Body of pancreas (tissue), 4 donors: ENCODE measurements at regions not wholly inside any gene's neighbourhood (a gene's known extent, or its start where the extent isn't known, plus 50 kb on each side); places are given as distances from the start of the nearest gene placed in this dataset.
"Not testable (repeated sequence)": the region's sequence is repeated elsewhere in the genome, so short reads cannot be mapped to it uniquely, and the experiment has no call there.

ENCODE experiments used
- ATAC-seq: fragments of 150-250 bp; one replicate; pipeline ENCODE4 v1.9.1; 2016
- DNase-seq, 4 donors: peaks; one replicate each; pipeline ENCODE4 v3.0.0-alpha.2; 2019
- H3K27ac ChIP-seq, 4 donors: fragments of 200-600 bp; sonication (generic); 1 replicate in 3 of 4; 2 replicates in 1 of 4; pipeline versions ENCODE4 v1.5.1 to v1.6.1; 2016 to 2019; ENCODE audit warnings: mild to moderate bottlenecking in 1 of 4, mixed read lengths in 1 of 4, moderate library complexity in 1 of 4
- H3K27me3 ChIP-seq, 2 donors: fragments of 200-600 bp; sonication (generic); one replicate each; pipeline ENCODE4 v1.6.0; 2016; ENCODE audit warnings: mild to moderate bottlenecking in 1 of 2
- H3K36me3 ChIP-seq, 2 donors: fragments of 200-600 bp; sonication (generic); replicated peaks in 1 of 2; 2 replicates each; pipeline ENCODE4 v1.5.1; 2016; ENCODE audit warnings: low read depth in 2 of 2; ENCODE audit not compliant: insufficient read depth in 1 of 2
- H3K4me1 ChIP-seq: fragments of 200-600 bp; sonication (generic); one replicate; pipeline ENCODE4 v1.6.0; 2016
- H3K4me3 ChIP-seq, 2 donors: fragments of 200-600 bp; sonication (generic); 1 replicate in 1 of 2; 2 replicates in 1 of 2; pipeline ENCODE4 v1.5.1; 2016 to 2019
- H3K9me3 ChIP-seq, 3 donors: fragments of 200-600 bp; sonication (generic); 1 replicate in 2 of 3; 2 replicates in 1 of 3; pipeline ENCODE4 v1.5.1; 2016
- POLR2A ChIP-seq, 3 donors: fragments of 450-650 bp; IDR thresholded peaks; one replicate each; pipeline ENCODE4 v1.6.1; 2016; ENCODE audit warnings: antibody characterized with exemption in 3 of 3, mild to moderate bottlenecking in 2 of 3
- WGBS, 2 donors: methylation state at CpG; one replicate each; pipeline ENCODE4 v1.1.5; 2017; 5-methylcytosine and 5-hydroxymethylcytosine counted together
- intact Hi-C: fragments of 100-400 bp; cut with DNase I; formaldehyde crosslinking; loops from one replicate; pipeline ENCODE4 v1.15.1; 2023
- TF ChIP-seq, protein P1 (sequence below), 7 experiments: fragments of 450-650 bp in 4 of 7; fragments of 200-600 bp in 3 of 7; sonication (generic) in 3 of 7; IDR thresholded peaks; one replicate each; pipeline ENCODE4 v1.5.1; 2016 to 2019; ENCODE audit warnings: antibody characterized with exemption in 7 of 7

DNA sequence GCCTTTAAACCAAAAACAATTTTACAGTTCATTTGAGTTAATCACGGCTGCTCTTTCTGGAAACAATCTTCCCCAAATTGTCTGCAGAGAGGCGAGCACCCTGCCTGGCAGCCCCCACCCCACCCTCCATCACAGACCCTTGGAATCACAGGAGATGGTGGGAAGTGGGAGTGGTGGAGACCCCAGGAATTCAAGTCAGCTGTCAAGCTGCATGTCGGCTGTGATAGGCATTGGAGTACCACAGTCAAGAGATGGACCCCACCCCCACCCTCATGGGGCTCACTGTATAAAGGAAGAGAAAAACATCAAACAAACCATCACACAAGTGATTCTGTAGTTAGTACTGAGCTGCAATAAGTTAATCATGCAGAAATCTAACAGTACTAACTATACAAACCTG lies 360.4 kb downstream of the MATN1 start:
- WGBS, 2 donors = 67 to 73% methylated on average over 3 of the region's 3 CpGs
- Histone ChIP-seq H3K9me3 (no peaks in the 10 kb centered on the region), H3K27me3 (no peaks in the 10 kb centered on the region), H3K27ac (no peak overlapping the region), H3K4me3 (no peak overlapping the region), H3K4me1 (no peaks in the 10 kb centered on the region), H3K36me3 (no peaks in the 10 kb centered on the region)
- TF ChIP-seq POLR2A (IDR thresholded peaks at IDR 0.05) = no peak
- TF ChIP-seq, protein P1, sequence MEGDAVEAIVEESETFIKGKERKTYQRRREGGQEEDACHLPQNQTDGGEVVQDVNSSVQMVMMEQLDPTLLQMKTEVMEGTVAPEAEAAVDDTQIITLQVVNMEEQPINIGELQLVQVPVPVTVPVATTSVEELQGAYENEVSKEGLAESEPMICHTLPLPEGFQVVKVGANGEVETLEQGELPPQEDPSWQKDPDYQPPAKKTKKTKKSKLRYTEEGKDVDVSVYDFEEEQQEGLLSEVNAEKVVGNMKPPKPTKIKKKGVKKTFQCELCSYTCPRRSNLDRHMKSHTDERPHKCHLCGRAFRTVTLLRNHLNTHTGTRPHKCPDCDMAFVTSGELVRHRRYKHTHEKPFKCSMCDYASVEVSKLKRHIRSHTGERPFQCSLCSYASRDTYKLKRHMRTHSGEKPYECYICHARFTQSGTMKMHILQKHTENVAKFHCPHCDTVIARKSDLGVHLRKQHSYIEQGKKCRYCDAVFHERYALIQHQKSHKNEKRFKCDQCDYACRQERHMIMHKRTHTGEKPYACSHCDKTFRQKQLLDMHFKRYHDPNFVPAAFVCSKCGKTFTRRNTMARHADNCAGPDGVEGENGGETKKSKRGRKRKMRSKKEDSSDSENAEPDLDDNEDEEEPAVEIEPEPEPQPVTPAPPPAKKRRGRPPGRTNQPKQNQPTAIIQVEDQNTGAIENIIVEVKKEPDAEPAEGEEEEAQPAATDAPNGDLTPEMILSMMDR (IDR thresholded peaks at IDR 0.05) = no peak
- intact Hi-C loops = no loop called here
- ATAC-seq (no peak), DNase-seq (no peak)

DNA sequence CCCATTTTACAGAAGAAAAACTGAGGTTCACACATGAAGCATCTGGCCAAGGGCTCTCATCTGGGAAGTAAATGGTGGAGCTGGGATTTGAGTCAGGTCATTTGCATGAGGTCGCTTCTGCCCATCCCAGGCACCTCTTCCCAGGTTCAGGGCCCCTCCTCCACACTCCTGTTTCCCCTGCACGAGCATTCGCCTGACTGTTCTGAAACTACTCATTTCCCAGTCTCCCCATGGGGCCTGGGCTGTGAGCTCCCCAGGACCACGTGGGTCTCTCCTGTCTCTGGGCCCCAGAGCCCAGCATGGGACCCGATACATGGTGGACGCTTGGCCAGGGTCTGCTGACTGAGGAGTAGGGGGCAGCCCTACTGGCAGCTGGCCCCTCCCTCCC lies 360.8 kb downstream of the MATN1 start:
- no peaks in the 10 kb centered on the region for H3K36me3 ChIP-seq
- no peak overlapping the region for H3K27ac ChIP-seq
- no peaks in the 10 kb centered on the region for H3K4me1 ChIP-seq
- ATAC-seq = no peak
- DNase-seq = no peak
- intact Hi-C loops = no loop called here
- H3K9me3 ChIP-seq = no peaks in the 10 kb centered on the region
- TF ChIP-seq POLR2A (IDR thresholded peaks at IDR 0.05) = no peak
- no peak overlapping the region for H3K4me3 ChIP-seq
- 77 to 80% methylated on average over 6 of the region's 6 CpGs for WGBS, 2 donors
- H3K27me3 ChIP-seq = no peaks in the 10 kb centered on the region

DNA sequence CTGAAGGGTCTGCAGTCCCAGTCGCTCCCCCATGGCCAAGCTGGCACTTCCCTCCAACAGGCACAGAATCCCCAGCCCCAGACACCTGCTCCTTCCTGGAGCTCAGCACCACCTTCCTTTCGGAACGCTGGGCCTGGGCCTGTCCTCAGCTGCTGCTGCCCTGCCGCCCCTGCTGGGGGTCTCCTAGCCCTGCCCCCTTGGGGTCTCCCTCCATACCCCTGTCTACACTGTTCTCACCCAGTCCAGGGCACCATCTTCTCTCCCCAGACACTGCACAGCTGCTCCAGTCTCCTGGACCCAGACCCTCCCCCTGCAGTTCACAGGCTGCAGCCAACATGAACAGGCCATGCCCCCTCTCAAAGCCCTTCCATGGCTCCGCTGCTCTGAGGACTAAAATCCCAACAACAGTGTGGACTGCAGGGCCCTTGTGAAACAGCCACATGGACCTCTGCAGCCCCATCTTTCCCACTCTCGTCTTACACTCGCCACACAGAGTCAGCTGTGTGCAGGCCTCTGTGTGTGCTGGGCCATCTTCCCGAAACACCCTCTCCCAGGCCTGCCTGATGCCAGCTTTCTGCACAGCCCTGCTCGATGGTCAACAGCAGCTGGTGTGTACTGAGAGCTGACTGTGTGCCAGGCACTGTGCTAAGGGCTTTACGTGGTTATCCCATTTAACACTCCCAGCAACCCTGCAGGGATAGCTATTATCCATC lies 361.3 kb downstream of the MATN1 start:
- H3K4me1 ChIP-seq, H3K36me3 ChIP-seq, H3K9me3 ChIP-seq, intact Hi-C loops, H3K27me3 ChIP-seq, H3K4me3 ChIP-seq, H3K27ac ChIP-seq, ATAC-seq, DNase-seq: not testable (repeated sequence)
- 71 to 83% methylated on average over 6 to 7 of the region's 10 CpGs for WGBS, 2 donors

DNA sequence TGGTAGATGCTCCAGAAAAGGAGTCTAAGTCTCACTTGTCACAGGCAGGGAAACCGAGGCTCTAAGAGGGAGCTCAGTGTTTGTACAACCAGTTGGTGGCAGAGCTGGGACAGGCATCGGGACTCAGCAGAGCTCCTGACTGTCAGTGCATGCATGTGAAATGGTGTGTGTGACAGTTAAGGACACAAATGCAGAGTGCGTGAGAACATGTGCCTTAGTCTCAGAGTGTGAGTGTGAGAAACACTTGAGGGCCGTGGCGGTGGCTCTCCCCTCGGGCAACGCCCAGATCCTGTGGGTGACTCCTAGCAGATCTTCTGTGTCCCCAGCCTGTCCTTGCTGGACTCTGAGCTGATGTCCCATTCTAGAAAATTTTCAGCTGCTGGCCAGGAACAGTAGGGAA lies 362.6 kb downstream of the MATN1 start:
- no peak for TF ChIP-seq POLR2A (IDR thresholded peaks at IDR 0.05)
- TF ChIP-seq, protein P1 (IDR thresholded peaks at IDR 0.05) = no peak
- intact Hi-C loops = no loop called here
- H3K9me3 ChIP-seq = no peaks in the 10 kb centered on the region
- DNase-seq (no peak), ATAC-seq (no peak)
- no peak overlapping the region for H3K27ac ChIP-seq
- no peak overlapping the region for H3K4me3 ChIP-seq
- WGBS, 2 donors = 66 to 91% methylated on average over 6 to 7 of the region's 7 CpGs
- H3K27me3 ChIP-seq = no peaks in the 10 kb centered on the region
- H3K4me1 ChIP-seq = no peaks in the 10 kb centered on the region
- H3K36me3 ChIP-seq = no peaks in the 10 kb centered on the region

DNA sequence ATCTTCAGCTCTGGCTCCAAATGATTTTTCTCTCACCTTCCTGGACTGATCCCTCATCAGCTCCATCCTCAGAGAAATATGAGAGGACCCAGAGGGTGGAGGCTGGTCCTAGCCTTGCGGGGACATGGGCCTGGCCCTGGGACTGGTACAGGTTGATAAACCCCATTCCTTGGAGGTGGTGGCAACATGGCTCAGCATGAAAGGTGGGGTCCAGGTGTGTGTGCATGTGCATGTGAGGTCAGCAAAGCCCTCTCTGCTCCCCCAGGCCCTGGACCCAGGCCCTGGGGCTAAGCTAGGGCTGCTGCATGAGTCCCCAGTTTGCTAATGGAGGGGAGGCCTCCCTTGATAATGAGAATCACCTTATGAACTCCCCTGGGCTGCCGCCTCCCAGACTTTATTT lies 363.1 kb downstream of the MATN1 start:
- H3K27ac ChIP-seq = no peak overlapping the region
- 96 to 98% methylated on average over 2 of the region's 2 CpGs for WGBS, 2 donors
- no peak overlapping the region for H3K4me3 ChIP-seq
- no peaks in the 10 kb centered on the region for H3K9me3 ChIP-seq
- no peaks in the 10 kb centered on the region for H3K4me1 ChIP-seq
- intact Hi-C loops = no loop called here
- TF ChIP-seq, protein P1 (IDR thresholded peaks at IDR 0.05) = no peak
- ATAC-seq = no peak
- no peaks in the 10 kb centered on the region for H3K36me3 ChIP-seq
- H3K27me3 ChIP-seq = no peaks in the 10 kb centered on the region
- DNase-seq = no peak

DNA sequence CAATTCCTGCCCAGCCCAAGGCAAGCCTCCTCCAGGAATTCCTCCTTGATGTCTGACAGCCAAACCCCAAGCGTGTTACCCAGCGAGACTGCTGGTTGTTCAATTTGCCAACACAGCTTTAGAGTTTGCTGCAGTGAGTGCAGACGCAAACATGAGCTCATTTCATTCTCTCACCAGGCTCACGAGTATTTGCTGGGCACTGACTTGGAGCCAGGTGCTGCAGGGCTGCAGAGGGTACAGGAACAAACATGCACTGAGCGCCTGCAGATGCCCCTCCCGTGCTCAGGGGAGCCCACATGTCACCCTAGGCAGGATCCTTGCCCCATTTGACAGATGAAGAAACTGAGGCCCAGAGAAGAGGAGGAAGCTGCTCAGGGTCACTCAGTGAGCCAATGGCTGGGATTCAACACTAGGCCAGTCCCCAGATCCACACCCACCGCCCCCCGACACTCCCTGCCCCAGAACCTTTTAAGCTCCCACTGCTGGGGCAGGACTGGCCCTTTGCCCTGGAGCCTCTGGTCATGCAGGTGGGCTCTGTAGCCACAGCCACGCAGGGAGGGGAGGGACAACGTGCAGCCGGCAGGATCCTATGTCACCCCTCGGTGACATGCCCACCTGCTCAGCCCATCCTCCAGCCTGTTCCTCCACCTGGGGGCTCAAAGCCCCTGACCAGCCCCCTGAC lies 363.7 kb downstream of the MATN1 start:
- 72 to 75% methylated on average over 7 to 12 of the region's 12 CpGs for WGBS, 2 donors
- no peak for TF ChIP-seq POLR2A (IDR thresholded peaks at IDR 0.05)
- TF ChIP-seq, protein P1 (IDR thresholded peaks at IDR 0.05) = no peak
- no peaks in the 10 kb centered on the region for H3K27me3 ChIP-seq
- H3K27ac ChIP-seq = no peak overlapping the region
- DNase-seq = no peak
- H3K4me1 ChIP-seq = no peaks in the 10 kb centered on the region
- no peaks in the 10 kb centered on the region for H3K36me3 ChIP-seq
- intact Hi-C loops = no loop called here
- ATAC-seq = no peak
- no peaks in the 10 kb centered on the region for H3K9me3 ChIP-seq
- no peak overlapping the region for H3K4me3 ChIP-seq
